ENCODE measurements at regions not wholly inside any gene's neighbourhood (a gene's known extent, or its start where the extent isn't known, plus 50 kb on each side); places are given as distances from the start of the nearest gene placed in this dataset.

- no peak for TF ChIP-seq ATF3 (IDR thresholded peaks at IDR 0.05)
- TF ChIP-seq, protein P1, sequence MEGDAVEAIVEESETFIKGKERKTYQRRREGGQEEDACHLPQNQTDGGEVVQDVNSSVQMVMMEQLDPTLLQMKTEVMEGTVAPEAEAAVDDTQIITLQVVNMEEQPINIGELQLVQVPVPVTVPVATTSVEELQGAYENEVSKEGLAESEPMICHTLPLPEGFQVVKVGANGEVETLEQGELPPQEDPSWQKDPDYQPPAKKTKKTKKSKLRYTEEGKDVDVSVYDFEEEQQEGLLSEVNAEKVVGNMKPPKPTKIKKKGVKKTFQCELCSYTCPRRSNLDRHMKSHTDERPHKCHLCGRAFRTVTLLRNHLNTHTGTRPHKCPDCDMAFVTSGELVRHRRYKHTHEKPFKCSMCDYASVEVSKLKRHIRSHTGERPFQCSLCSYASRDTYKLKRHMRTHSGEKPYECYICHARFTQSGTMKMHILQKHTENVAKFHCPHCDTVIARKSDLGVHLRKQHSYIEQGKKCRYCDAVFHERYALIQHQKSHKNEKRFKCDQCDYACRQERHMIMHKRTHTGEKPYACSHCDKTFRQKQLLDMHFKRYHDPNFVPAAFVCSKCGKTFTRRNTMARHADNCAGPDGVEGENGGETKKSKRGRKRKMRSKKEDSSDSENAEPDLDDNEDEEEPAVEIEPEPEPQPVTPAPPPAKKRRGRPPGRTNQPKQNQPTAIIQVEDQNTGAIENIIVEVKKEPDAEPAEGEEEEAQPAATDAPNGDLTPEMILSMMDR (IDR thresholded peaks at IDR 0.05 in 2 of 3, conservative IDR thresholded peaks at IDR 0.05 in 1 of 3; ENCODE audit: borderline replicate concordance in 1 of 3, insufficient read depth in 1 of 3, low read depth in 2 of 3, low read length in 2 of 3), result no peak
- no peak for TF ChIP-seq POLR2A (IDR thresholded peaks at IDR 0.05; ENCODE audit: borderline replicate concordance, extremely low read depth, insufficient read depth, insufficient read length)
- TF ChIP-seq EGR1 (IDR thresholded peaks at IDR 0.05; ENCODE audit: low read depth), result no peak
- TF ChIP-seq REST (IDR thresholded peaks at IDR 0.05; ENCODE audit: low read depth), result no peak
- no peak for TF ChIP-seq RAD21 (IDR thresholded peaks at IDR 0.05; ENCODE audit: low read depth)
- no peak for TF ChIP-seq POLR2AphosphoS5 (IDR thresholded peaks at IDR 0.05; ENCODE audit: low read depth, low read length)
- TF ChIP-seq EZH2 (IDR thresholded peaks at IDR 0.05), result no peak
These were observed 57.2 kb upstream of the KY start for GRCh38 chr3:134707908-134708597.
